Left renal cortex interstitium (tissue), 4 donors: ENCODE measurements at regions not wholly inside any gene's neighbourhood (a gene's known extent, or its start where the extent isn't known, plus 50 kb on each side); places are given as distances from the start of the nearest gene placed in this dataset.
"Not testable (repeated sequence)": the region's sequence is repeated elsewhere in the genome, so short reads cannot be mapped to it uniquely, and the experiment has no call there.

Experiments
- DNase-seq, 4 donors: peaks; one replicate each; pipeline ENCODE4 v3.0.0-alpha.2; 2013; ENCODE audit warnings: low read depth in 4 of 4, low spot score in 2 of 4, missing footprints in 1 of 4

- DNase-seq = no peak
Observed at GRCh38 chr4:71841336-71841735, 57.5 kb upstream of the GC start.

GRCh38 chr4:71847300-71847699 is 63.4 kb upstream of the GC start:
- no peak for DNase-seq

DNA sequence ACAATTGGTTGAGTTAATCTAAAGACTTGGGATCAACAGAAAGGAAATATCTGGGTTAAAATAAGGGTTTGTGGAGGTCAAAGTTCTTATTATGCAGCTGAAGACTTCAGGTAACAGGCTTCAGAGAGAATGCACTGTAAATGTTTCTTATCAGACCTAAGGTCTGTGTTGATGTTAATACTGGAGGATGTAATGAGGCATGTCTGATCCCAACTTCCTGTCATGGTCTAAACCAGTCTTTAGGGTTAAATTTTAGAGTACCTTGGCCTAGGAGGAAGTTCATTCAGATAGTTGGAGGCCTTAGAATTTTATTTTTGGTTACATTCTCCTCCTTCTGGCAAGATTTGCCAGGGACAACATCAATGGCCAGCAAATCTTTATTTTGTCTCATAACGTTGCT is 72.1 kb upstream of the GC start:
- DNase-seq = no peak

DNA sequence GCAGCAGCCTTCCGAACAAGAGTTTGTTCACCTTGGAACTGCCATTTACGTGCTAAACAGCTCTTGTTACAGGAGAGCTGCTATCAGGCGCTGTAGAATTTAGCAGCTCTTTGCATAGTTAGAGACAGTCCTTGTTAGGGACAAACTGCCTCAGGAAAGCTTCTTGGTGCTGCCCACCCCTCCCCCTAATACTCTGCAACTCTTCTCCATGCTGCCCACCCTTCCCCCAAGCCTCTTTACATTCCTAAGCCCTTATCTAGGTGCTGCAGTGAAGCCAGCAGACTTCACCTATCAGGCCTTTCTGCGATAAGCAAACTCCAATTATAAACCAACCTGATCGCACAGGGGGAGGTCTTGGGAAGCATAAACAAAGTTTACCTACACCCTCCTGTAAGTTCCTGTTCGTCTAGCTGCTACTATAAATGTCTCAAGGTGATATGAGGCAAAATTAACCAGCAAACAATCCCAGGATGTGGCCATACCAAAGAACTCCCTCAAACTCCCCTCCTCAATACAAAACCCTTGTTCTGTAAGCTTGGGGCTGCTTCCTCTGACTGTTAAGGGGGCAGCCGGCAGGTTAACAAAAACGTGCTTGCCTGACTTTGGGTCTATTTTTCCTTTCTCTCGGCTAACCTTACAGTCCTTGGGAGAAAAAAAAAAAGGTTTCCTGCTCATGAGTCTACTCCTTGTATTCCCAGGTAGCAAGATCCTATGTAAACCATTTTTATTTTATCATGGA is 74.0 kb upstream of the GC start:
- DNase-seq = no peak

DNA sequence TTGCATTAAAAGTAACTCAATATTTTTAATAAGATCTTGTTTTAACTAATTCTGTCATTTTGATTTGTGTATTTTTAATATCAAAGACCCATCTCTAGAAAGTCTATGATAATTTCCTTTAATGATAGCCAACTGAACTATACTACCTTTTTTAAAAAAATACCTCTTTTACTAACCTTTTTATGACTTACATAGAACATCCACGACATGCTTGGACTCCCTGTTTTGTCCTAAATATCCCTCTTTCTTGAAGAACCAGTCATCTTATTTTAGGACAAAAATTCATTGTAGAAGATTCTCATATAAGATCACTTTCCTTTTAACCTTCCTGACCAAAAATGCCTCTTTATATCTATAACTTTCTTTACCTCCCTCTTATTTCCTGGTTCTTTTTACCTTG is 76.8 kb upstream of the GC start:
- no peak for DNase-seq

DNA sequence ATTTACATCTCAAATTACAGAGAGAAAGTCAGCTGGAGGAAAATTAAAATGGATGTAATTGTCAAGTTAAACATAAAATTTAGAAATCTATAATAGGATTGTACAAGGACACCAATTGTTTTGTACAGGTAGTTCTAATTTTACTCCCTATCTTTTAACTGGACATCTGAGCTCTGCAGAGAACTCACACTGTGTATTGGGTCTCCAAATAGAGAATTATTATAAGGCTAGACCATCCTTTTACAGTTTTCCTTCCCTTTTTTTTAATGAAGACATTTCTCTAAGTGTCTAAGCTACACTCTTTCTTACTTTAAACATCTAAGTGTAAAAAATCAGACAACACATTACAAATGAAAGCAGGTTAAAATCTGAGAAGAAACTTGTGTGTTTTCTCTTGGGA is 78.4 kb upstream of the GC start:
- no peak for DNase-seq

DNA sequence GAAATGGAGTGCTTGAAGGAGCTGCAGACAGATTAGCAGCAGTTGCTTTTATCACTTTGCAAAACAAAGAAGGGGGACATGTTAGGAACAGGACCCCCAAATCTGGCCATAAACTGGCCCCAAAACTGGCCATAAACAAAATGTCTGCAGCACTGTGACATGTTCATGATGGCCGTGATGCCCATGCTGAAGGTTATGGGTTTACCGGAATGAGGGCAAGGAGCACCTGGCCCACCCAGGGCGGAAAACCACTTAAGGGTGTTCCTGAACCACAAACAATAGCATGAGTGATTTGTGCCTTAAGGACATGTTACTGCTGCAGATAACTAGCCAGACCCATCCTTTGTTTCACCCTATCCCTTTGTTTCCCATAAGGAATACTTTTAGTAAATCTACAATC is 79.6 kb upstream of the GC start:
- no peak for DNase-seq

- DNase-seq = no peak
Observed at GRCh38 chr4:71864380-71864779, 80.5 kb upstream of the GC start.

- DNase-seq = no peak
Observed at GRCh38 chr4:71866212-71866885, 82.5 kb upstream of the GC start.

DNA sequence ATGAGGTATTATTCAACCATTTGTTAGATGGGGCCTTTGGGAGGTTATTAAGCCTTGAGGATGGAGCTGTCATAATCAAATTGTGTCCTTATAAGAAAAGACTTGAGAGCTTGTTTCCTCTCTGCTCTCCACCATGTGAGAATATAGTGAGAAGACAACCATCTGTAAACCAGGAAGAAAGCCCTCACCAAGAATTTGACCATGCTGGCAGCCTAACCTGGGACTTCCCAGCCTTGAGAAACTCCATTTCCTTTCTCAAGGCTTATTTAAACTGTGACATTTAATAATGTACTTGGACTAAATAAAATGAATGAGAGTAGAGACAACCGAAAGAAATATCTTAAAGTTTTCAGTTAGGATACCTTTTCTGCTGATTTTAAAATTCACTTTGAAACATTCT is 83.7 kb upstream of the GC start:
- DNase-seq = no peak

DNA sequence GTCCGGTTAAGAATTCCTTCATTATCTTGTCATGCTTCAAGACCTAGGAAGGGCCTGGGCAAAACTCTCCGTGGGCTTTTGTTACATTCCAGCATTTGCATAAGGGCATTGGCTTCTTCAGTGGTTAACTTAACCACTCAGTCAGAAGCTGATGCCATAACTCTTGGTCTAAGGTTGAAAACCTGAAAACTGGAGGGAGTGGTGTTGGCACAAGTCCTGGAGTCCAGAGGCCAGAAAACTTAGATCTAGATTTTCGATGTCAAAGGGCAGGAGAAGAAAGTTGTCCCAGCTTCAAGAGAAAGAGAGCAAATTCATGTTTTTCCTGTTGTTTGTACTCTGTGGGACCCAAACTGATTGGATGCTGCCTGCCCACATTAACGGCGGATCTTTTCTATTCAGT is 86.6 kb upstream of the GC start:
- no peak for DNase-seq

GRCh38 chr4:71872221-71872620 is 88.3 kb upstream of the GC start:
- no peak for DNase-seq

GRCh38 chr4:71872767-71873415 is 89.0 kb upstream of the GC start:
- no peak for DNase-seq

DNA sequence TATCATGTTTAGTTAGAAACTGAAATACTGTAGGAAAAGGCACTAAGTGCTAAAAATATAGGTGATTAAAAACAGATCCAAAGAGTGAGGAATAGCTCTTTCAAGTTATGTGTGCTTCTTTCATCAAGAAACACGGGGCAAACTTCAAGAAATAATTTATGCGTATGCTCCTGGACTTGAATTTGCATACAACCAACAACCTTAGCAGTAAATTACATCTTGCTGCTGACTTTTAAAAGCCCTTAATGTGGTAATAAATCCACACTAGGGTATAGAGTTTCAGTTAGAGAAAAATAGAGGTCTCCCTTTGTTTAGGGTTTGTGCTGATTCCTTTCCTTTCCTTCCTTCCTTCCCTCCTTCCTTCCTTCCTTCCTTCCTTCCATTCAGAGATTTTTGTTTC is 94.5 kb upstream of the GC start:
- DNase-seq = peak in 3 of 4 donors; percentile 5 to 49 (median 42)

- peak in 3 of 4 donors; percentile 9 to 25 (median 10) for DNase-seq
Observed at GRCh38 chr4:71882113-71882841, 98.4 kb upstream of the GC start.

DNA sequence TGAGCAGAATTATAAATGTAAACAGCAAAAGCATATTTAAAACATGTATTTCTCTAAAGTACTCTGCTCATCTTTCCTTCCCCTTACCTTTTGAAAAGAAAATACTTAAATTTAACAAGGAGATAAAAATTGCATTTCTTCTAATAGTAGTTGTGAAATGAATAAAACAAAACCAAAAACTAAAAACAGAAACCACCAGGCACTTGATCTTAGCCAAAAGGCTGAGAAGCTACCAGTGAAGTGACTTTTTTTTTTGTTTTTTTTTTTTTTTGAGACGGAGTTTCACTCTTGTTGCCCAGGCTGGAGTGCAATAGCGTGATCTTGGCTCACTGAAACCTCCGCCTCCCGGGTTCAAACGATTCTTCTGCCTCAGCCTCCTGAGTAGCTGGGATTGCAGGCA is 116.5 kb upstream of the GC start:
- DNase-seq = not testable (repeated sequence)

GRCh38 chr4:71905594-71905993 is 121.7 kb upstream of the GC start:
- DNase-seq = not testable (repeated sequence)

GRCh38 chr4:71906096-71906495 is 122.2 kb upstream of the GC start:
- DNase-seq = no peak

DNA sequence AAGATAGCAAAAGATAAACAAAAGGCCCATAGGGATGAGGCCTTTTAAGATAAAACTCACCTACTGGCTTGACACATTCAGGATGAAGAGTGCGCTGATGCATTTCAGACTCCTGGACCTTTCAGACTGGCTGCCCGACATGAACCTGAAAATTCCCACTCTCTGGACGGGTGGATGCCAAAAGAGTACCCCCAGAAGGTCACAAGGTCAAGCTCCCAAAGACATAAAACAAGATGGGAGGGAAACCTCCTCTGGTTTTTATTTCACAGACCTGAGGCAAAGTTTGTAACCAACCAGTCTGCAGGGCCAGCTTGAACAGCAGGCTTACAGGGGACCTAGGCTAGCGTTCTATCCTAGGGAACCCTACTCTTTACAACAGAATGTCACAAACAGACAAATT is 123.2 kb upstream of the GC start:
- DNase-seq = peak in 1 of 4 donors; percentile 21

DNA sequence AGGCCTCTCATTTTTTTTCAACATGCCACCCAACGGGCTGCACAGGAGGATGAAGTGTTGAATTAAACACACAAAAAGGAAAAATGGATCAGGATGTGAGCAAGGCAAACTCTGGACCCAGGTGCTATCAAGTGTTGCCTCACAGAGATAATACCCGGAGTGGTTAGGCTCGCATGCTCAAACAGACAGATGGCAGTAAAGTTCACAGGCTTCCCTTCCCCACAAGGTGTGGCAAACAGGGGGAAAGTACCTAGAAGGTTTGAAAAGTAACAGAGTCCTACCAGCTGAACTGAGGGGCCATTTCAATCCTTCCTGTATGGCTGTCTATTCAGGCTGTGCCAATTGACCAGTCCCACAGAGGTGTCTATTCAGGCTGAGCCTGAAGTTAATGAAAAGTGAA is 123.9 kb upstream of the GC start:
- no peak for DNase-seq

DNA sequence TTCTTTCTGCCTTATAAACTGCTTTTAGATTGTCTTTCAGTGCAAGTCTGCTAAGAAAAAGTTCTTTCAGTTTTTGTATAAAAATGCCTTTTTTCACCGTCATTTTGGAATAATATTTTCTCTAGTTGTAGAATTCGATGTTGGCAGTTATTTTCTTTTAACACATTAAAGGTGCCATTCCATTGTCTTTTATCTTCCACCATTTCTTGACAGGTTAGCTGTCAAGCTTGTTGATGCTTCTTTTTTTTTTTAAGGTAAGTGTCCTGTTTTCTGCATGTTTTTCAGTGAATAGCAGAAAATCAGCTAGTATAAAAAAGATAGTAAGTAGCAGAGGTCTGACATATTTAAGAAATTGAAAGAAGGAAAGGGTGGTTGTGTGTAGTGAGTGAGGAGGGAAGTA is 118.5 kb upstream of the NPFFR2 start:
- no peak for DNase-seq
